IMR-90 (cell line): ENCODE measurements at regions not wholly inside any gene's neighbourhood (a gene's known extent, or its start where the extent isn't known, plus 50 kb on each side); places are given as distances from the start of the nearest gene placed in this dataset.

ENCODE experiments used
- ATAC-seq: fragments of 200-7000 bp; cut with Tn5 transposase; 2 replicates; pipeline ENCODE4 v1.9.1; 2020; ENCODE audit warnings: low read depth, mild to moderate bottlenecking, moderate library complexity
- BruUV-seq: library from RNA; stranded (reverse); fragments of 400-500 nt; replicated peaks from 2 replicates; lab custom pipeline; 2021; lab: Mats Ljungman, UMichigan
- CTCF ChIA-PET: fragments of 300-600 bp; formaldehyde crosslinking; extraction: SDS; loops from one replicate; lab custom pipeline; 2021; ENCODE audit warnings: antibody characterized with exemption; lab: Yijun Ruan, JAX
- POLR2A ChIA-PET: fragments of 300-600 bp; sonication (Branson Sonifier 250); formaldehyde crosslinking; loops from one replicate; lab custom pipeline; 2022; ENCODE audit warnings: antibody characterized with exemption; ENCODE audit not compliant: unreplicated experiment; lab: Charles Lee
- DNase-seq: peaks from one replicate; pipeline ENCODE4 v3.0.0; 2013
- H2AFZ ChIP-seq: replicated peaks from 2 replicates; pipeline ENCODE3; 2013; ENCODE audit warnings: low read length, mild to moderate bottlenecking; ENCODE audit not compliant: poor library complexity
- H2AK5ac ChIP-seq: 2 replicates; pipeline ENCODE4 v1.6.1; 2013; ENCODE audit warnings: low read depth, low read length, inconsistent platforms
- H2AK9ac ChIP-seq: replicated peaks from 2 replicates; pipeline ENCODE3; 2013; ENCODE audit warnings: mild to moderate bottlenecking, low read depth, low read length, moderate library complexity; ENCODE audit not compliant: poor library complexity
- H2BK120ac ChIP-seq: 2 replicates; pipeline ENCODE4 v1.6.1; 2013; ENCODE audit warnings: low read depth, low read length, inconsistent platforms
- H2BK15ac ChIP-seq: 3 replicates; pipeline ENCODE4 v1.6.1; 2013; ENCODE audit warnings: low read depth, low read length, inconsistent platforms
- H2BK20ac ChIP-seq: 2 replicates; pipeline ENCODE4 v1.6.1; 2013; ENCODE audit warnings: low read depth, mild to moderate bottlenecking, inconsistent platforms, low read length, moderate library complexity
- H2BK5ac ChIP-seq: 2 replicates; pipeline ENCODE4 v1.6.1; 2013; ENCODE audit warnings: mild to moderate bottlenecking, low read depth, low read length, inconsistent platforms; ENCODE audit not compliant: poor library complexity, severe bottlenecking
- H3K14ac ChIP-seq: replicated peaks from 2 replicates; pipeline ENCODE4 v1.6.1; 2013; ENCODE audit warnings: low read depth, low read length, inconsistent platforms
- H3K18ac ChIP-seq: 2 replicates; pipeline ENCODE4 v1.6.1; 2013; ENCODE audit warnings: low read depth, low read length, control low read depth
- H3K23ac ChIP-seq: 2 replicates; pipeline ENCODE4 v1.6.1; 2013; ENCODE audit warnings: low read depth, low read length, inconsistent platforms
- H3K27ac ChIP-seq: 2 replicates; pipeline ENCODE4 v1.5.1; 2013; ENCODE audit warnings: mild to moderate bottlenecking, control low read depth, low read length; ENCODE audit not compliant: insufficient read depth
- H3K27me3 ChIP-seq: 2 replicates; pipeline ENCODE4 v1.6.1; 2013; ENCODE audit warnings: low read length; ENCODE audit not compliant: control insufficient read depth, insufficient read depth
- H3K36me3 ChIP-seq: 2 replicates; pipeline ENCODE4 v1.6.1; 2013; ENCODE audit warnings: low read length, mixed read lengths; ENCODE audit not compliant: control insufficient read depth, insufficient read depth
- H3K4ac ChIP-seq: 2 replicates; pipeline ENCODE4 v1.6.1; 2013; ENCODE audit warnings: low read depth, low read length, inconsistent platforms
- H3K4me1 ChIP-seq: 2 replicates; pipeline ENCODE4 v1.6.1; 2013; ENCODE audit warnings: low read length, mixed read lengths; ENCODE audit not compliant: control insufficient read depth, insufficient read depth
- H3K4me2 ChIP-seq: 2 replicates; pipeline ENCODE4 v1.6.1; 2013; ENCODE audit warnings: low read depth, mild to moderate bottlenecking, control low read depth, low read length, moderate library complexity
- H3K4me3 ChIP-seq: 2 replicates; pipeline ENCODE4 v1.5.1; 2013; ENCODE audit warnings: low read depth, mild to moderate bottlenecking, control low read depth, low read length, moderate library complexity; ENCODE audit not compliant: insufficient read depth
- H3K56ac ChIP-seq: 2 replicates; pipeline ENCODE4 v1.6.1; 2013; ENCODE audit warnings: low read length, inconsistent platforms; ENCODE audit not compliant: insufficient read depth; ENCODE audit errors: extremely low read depth
- H3K79me1 ChIP-seq, 2 experiments: 2 replicates each; pipeline ENCODE4 v1.6.1; 2013; ENCODE audit warnings: low read length in 2 of 2, inconsistent platforms in 1 of 2, low read depth in 1 of 2
- H3K9ac ChIP-seq: 2 replicates; pipeline ENCODE4 v1.6.1; 2013; ENCODE audit warnings: low read depth, low read length, control low read depth
- H3K9me1 ChIP-seq: 2 replicates; pipeline ENCODE4 v1.6.1; 2013; ENCODE audit warnings: low read length, inconsistent platforms; ENCODE audit not compliant: insufficient read depth
- H3K9me3 ChIP-seq: 2 replicates; pipeline ENCODE4 v1.6.1; 2013; ENCODE audit warnings: low read length; ENCODE audit not compliant: control insufficient read depth, insufficient read depth
- H4K20me1 ChIP-seq: 2 replicates; pipeline ENCODE4 v1.6.1; 2013; ENCODE audit warnings: low read length, inconsistent platforms; ENCODE audit not compliant: insufficient read depth
- H4K5ac ChIP-seq: 2 replicates; pipeline ENCODE4 v1.6.1; 2013; ENCODE audit warnings: mild to moderate bottlenecking, low read depth, low read length, control low read depth
- H4K8ac ChIP-seq, 2 experiments: 2 replicates each; pipeline ENCODE4 v1.6.1; 2013; ENCODE audit warnings: low read depth in 2 of 2, low read length in 2 of 2, control low read depth in 1 of 2, inconsistent platforms in 1 of 2
- H4K91ac ChIP-seq: 2 replicates; pipeline ENCODE4 v1.6.1; 2013; ENCODE audit warnings: low read depth, low read length, inconsistent platforms; ENCODE audit not compliant: insufficient read depth
- BHLHE40 ChIP-seq: fragments of 150-350 bp; IDR thresholded peaks from 2 replicates; pipeline ENCODE4 v1.6.1; 2016; ENCODE audit warnings: mild to moderate bottlenecking, low read depth, low read length
- CEBPB ChIP-seq: IDR thresholded peaks from 2 replicates; pipeline ENCODE4 v1.6.1; 2012; ENCODE audit warnings: low read depth, low read length, improper control_type of control experiment
- ELK1 ChIP-seq: fragments of 150-350 bp; IDR thresholded peaks from 2 replicates; pipeline ENCODE4 v1.6.1; 2016; ENCODE audit warnings: low read depth, mild to moderate bottlenecking, low read length, moderate library complexity, borderline replicate concordance
- MXI1 ChIP-seq: IDR thresholded peaks from 2 replicates; pipeline ENCODE4 v1.6.1; 2012; ENCODE audit warnings: low read depth, mild to moderate bottlenecking, low read length, moderate library complexity, borderline replicate concordance
- NFE2L2 ChIP-seq: fragments of 150-350 bp; IDR thresholded peaks from 2 replicates; pipeline ENCODE4 v1.6.1; 2016; ENCODE audit warnings: low read depth, mild to moderate bottlenecking, low read length
- RAD21 ChIP-seq: IDR thresholded peaks from 2 replicates; pipeline ENCODE4 v1.6.1; 2012; ENCODE audit warnings: low read length, improper control_type of control experiment
- RCOR1 ChIP-seq: IDR thresholded peaks from 2 replicates; pipeline ENCODE4 v1.6.1; 2012; ENCODE audit warnings: mild to moderate bottlenecking, low read length, improper control_type of control experiment; ENCODE audit not compliant: insufficient replicate concordance
- USF2 ChIP-seq: fragments of 150-350 bp; IDR thresholded peaks from 2 replicates; pipeline ENCODE4 v1.6.1; 2017; ENCODE audit warnings: mild to moderate bottlenecking, antibody characterized with exemption, low read length, low read depth
- WGBS, 2 experiments: methylation state at CpG; one replicate each; pipeline versions ENCODE4 v1.1.5 to v1.1.7; 2013; ENCODE audit warnings: missing lambda C conversion rate in 2 of 2; ENCODE audit not compliant: insufficient read length in 1 of 2; ENCODE audit errors: extremely low coverage in 2 of 2; 5-methylcytosine and 5-hydroxymethylcytosine counted together
- dilution Hi-C: fragments of 300-500 bp; cut with HindIII; formaldehyde crosslinking; loops from one replicate; pipeline ENCODE4 v1.14.3; 2018; ENCODE audit warnings: low sequenced_read_pairs; ENCODE audit not compliant: unreplicated experiment
- in situ Hi-C: fragments of 300-500 bp; cut with MboI; formaldehyde crosslinking; loops from 3 replicates; pipeline ENCODE4 v1.14.3; 2019; ENCODE audit warnings: low sequenced_read_pairs, inconsistent platforms, mixed read lengths
- intact Hi-C: fragments of 100-400 bp; cut with micrococcal nuclease; formaldehyde crosslinking; loops from 2 replicates; pipeline ENCODE4 v1.10.0; 2022

DNA sequence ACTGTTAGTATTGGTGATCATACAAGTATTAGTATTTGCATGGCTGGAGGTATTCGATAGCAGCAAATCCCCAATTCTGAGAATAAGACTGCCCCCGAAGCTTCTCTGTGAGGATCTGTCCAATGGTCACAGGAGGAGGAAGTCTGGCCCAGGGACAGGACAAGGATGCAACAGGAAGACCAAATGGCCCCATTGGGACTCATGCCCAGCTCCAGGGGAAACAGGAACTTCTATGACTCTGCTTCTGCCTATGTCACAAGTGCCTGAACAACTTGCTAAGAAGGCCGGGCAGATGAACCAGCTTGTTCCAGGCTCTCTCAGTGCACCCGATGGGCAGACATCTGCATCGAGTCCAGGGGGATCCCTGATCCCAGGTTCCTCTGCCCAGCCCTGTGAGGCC lies 172.0 kb upstream of the GRB10 start:
- H3K4ac ChIP-seq: no peak overlapping the region
- H3K4me2 ChIP-seq: no peak overlapping the region
- ATAC-seq (no peak), DNase-seq (no peak)
- H3K9ac ChIP-seq: no peak overlapping the region
- in situ Hi-C loops (no loop called here), intact Hi-C loops (no loop called here), dilution Hi-C loops (no loop called here)
- no peak overlapping the region for H2BK120ac ChIP-seq
- H3K4me3 ChIP-seq: no peak overlapping the region
- no peaks in the 10 kb centered on the region for H3K9me3 ChIP-seq
- H2AFZ ChIP-seq: no peak overlapping the region
- H3K36me3 ChIP-seq: no peaks in the 10 kb centered on the region
- H3K9me1 ChIP-seq: no peaks in the 10 kb centered on the region
- no peak overlapping the region for H4K8ac ChIP-seq
- H3K18ac ChIP-seq: no peak overlapping the region
- no peaks in the 10 kb centered on the region for H3K79me1 ChIP-seq
- no peaks in the 10 kb centered on the region for H3K4me1 ChIP-seq
- no peak overlapping the region for H3K14ac ChIP-seq
- no peaks in the 10 kb centered on the region for H4K20me1 ChIP-seq
- H3K27me3 ChIP-seq: peaks cover 4% of the 10 kb centered on the region
- H2AK5ac ChIP-seq: no peak overlapping the region
- no TSS peak for BruUV-seq
- H2BK15ac ChIP-seq: no peak overlapping the region
- no peak overlapping the region for H4K91ac ChIP-seq
- ChIA-PET CTCF (no interaction called here), POLR2A (no interaction called here)
- H4K5ac ChIP-seq: no peak overlapping the region
- no peak overlapping the region for H3K56ac ChIP-seq
- no peak overlapping the region for H2BK20ac ChIP-seq
- TF ChIP-seq MXI1 (no peak), NFE2L2 (no peak), USF2 (no peak), RCOR1 (no peak), CEBPB (no peak), ELK1 (no peak), RAD21 (no peak), BHLHE40 (no peak)
- no peak overlapping the region for H3K23ac ChIP-seq
- H2AK9ac ChIP-seq: no peak overlapping the region
- H2BK5ac ChIP-seq: no peak overlapping the region
- 65% methylated on average over 5 of the region's 5 CpGs; no CpG with 5 or more reads in 1 of the 2 experiments for WGBS, 2 experiments
- H3K27ac ChIP-seq: no peak overlapping the region
